ENCODE measurements at regions not wholly inside any gene's neighbourhood (a gene's known extent, or its start where the extent isn't known, plus 50 kb on each side); places are given as distances from the start of the nearest gene placed in this dataset.

GRCh38 chr6:131486608-131487007, 86.4 kb upstream of the ARG1 start:
- Histone ChIP-seq H3K4me3 (ENCODE audit: low read length) (no peak overlapping the region), H3K36me3 (ENCODE audit: control insufficient read depth, low read length) (no peaks in the 10 kb centered on the region), H3K9me3 (ENCODE audit: control insufficient read depth, insufficient read depth, low read length) (no peaks in the 10 kb centered on the region), H3K4me2 (ENCODE audit: low read length) (no peak overlapping the region), H3K4me1 (ENCODE audit: control insufficient read depth, low read length) (no peaks in the 10 kb centered on the region), H3K9me2 (replicated peaks; ENCODE audit: control insufficient read depth, low read length) (no peaks in the 10 kb centered on the region), H3K27ac (ENCODE audit: low read depth, low read length) (no peak overlapping the region), H3K79me2 (ENCODE audit: control insufficient read depth, low read length) (no peaks in the 10 kb centered on the region), H3F3A (ENCODE audit: control insufficient read depth, insufficient read depth) (no peaks in the 10 kb centered on the region), H3K27me3 (ENCODE audit: control insufficient read depth, low read length) (no peaks in the 10 kb centered on the region), H4K20me1 (ENCODE audit: control insufficient read depth, insufficient read depth, low read depth, low read length) (no peaks in the 10 kb centered on the region)
- no peak for TF ChIP-seq EZH2phosphoT487 (IDR thresholded peaks at IDR 0.05; ENCODE audit: borderline replicate concordance, low read length)
- TF ChIP-seq CTCF (IDR thresholded peaks at IDR 0.05; ENCODE audit: low read depth, low read length, poor library complexity, severe bottlenecking) = no peak

- H4K20me1 ChIP-seq (ENCODE audit: control insufficient read depth, insufficient read depth, low read depth, low read length) = no peaks in the 10 kb centered on the region
- H3K27ac ChIP-seq (ENCODE audit: low read depth, low read length) = no peak overlapping the region
- no peak for TF ChIP-seq EZH2phosphoT487 (IDR thresholded peaks at IDR 0.05; ENCODE audit: borderline replicate concordance, low read length)
- TF ChIP-seq CTCF (IDR thresholded peaks at IDR 0.05; ENCODE audit: low read depth, low read length, poor library complexity, severe bottlenecking) = no peak
- H3K4me3 ChIP-seq (ENCODE audit: low read length) = no peak overlapping the region
- H3F3A ChIP-seq (ENCODE audit: control insufficient read depth, insufficient read depth) = no peaks in the 10 kb centered on the region
- H3K27me3 ChIP-seq (ENCODE audit: control insufficient read depth, low read length) = no peaks in the 10 kb centered on the region
- H3K36me3 ChIP-seq (ENCODE audit: control insufficient read depth, low read length) = no peaks in the 10 kb centered on the region
- no peaks in the 10 kb centered on the region for H3K9me3 ChIP-seq (ENCODE audit: control insufficient read depth, insufficient read depth, low read length)
- no peak overlapping the region for H3K4me2 ChIP-seq (ENCODE audit: low read length)
- H3K9me2 ChIP-seq (replicated peaks; ENCODE audit: control insufficient read depth, low read length) = no peaks in the 10 kb centered on the region
- H3K4me1 ChIP-seq (ENCODE audit: control insufficient read depth, low read length) = no peaks in the 10 kb centered on the region
- no peaks in the 10 kb centered on the region for H3K79me2 ChIP-seq (ENCODE audit: control insufficient read depth, low read length)
Measured at GRCh38 chr6:131488780-131489179, 84.2 kb upstream of the ARG1 start.

- Histone ChIP-seq H3K79me2 (ENCODE audit: control insufficient read depth, low read length) (no peaks in the 10 kb centered on the region), H4K20me1 (ENCODE audit: control insufficient read depth, insufficient read depth, low read depth, low read length) (no peaks in the 10 kb centered on the region), H3K9me3 (ENCODE audit: control insufficient read depth, insufficient read depth, low read length) (no peaks in the 10 kb centered on the region), H3K27ac (ENCODE audit: low read depth, low read length) (no peak overlapping the region), H3K27me3 (ENCODE audit: control insufficient read depth, low read length) (no peaks in the 10 kb centered on the region), H3K4me1 (ENCODE audit: control insufficient read depth, low read length) (no peaks in the 10 kb centered on the region), H3K4me2 (ENCODE audit: low read length) (no peak overlapping the region), H3F3A (ENCODE audit: control insufficient read depth, insufficient read depth) (no peaks in the 10 kb centered on the region), H3K36me3 (ENCODE audit: control insufficient read depth, low read length) (no peaks in the 10 kb centered on the region), H3K9me2 (replicated peaks; ENCODE audit: control insufficient read depth, low read length) (no peaks in the 10 kb centered on the region), H3K4me3 (ENCODE audit: low read length) (no peak overlapping the region)
- TF ChIP-seq EZH2phosphoT487 (IDR thresholded peaks at IDR 0.05; ENCODE audit: borderline replicate concordance, low read length) (no peak), CTCF (IDR thresholded peaks at IDR 0.05; ENCODE audit: low read depth, low read length, poor library complexity, severe bottlenecking) (no peak)
Measured at GRCh38 chr6:131490441-131490840, 82.6 kb upstream of the ARG1 start.

All from DOHH2 (cell line).